HG02678 (cell line): ENCODE measurements at regions not wholly inside any gene's neighbourhood (a gene's known extent, or its start where the extent isn't known, plus 50 kb on each side); places are given as distances from the start of the nearest gene placed in this dataset.

Source experiments
- ATAC-seq: cut with Tn5 transposase; IDR thresholded peaks from one replicate; pipeline ENCODE4 v1.9.1; 2021; ENCODE audit warnings: mild to moderate bottlenecking, moderate library complexity; ENCODE audit not compliant: unreplicated experiment

- ATAC-seq: no peak
Observed at GRCh38 chr5:167555565-167556166, 735.8 kb upstream of the WWC1 start.

DNA sequence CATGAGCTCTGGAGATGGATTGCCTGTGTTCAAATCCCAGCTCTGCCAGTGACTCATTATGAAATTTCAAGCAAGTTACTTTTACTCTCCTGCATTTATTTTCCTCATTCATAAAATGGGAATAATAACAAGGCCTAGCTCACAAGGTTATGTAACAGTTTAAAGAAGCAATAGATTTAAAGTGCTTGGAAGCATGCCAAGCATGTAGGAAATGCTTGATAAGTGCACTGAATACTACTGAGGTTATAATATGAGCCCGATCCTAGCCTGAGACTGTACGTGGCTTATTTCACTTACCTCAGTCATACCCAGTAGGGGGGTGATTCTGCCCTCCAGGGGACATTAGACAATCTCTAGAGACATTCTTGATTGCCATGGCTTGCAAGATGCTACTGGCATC lies 734.1 kb upstream of the WWC1 start:
- no peak for ATAC-seq

- ATAC-seq: no peak
Observed at GRCh38 chr5:167561796-167562195, 729.6 kb upstream of the WWC1 start.

GRCh38 chr5:167564275-167564674 lies 727.2 kb upstream of the WWC1 start:
- no peak for ATAC-seq

DNA sequence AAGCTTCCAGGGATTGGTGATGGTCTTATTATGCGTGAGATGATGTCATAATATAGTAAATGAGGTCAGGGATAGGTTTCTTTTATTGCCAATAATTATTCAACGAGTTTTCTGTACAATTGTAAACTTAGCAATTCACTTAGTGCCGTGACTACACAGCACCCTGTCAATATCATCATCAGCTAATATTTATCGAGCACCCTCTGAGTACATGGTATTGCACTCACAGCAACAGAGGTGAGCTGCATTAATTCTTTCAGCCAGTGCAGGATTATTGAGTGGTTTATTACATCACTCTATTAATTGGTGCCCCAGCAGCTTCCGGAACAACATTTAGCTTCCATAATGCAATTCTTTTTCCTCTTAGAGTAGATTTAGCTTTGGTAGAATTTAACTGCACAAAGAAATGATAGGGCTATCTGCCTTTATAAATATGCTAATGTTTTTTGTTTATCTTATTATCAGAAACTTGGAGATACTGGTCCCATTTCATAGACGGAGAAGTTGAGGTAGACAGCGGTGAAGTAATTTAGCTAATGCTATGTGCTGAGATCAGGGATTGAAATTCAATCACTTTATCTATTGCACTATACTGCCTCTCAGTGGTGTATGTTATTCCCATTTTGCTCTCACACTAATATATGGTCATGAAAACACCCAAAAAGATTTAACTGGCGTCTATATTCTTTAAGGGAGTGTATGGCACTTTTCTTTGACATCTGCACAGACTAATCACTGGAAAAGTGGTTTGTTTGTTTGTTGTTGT lies 726.1 kb upstream of the WWC1 start:
- ATAC-seq: no peak

- no peak for ATAC-seq
Observed at GRCh38 chr5:167570431-167570830, 721.0 kb upstream of the WWC1 start.

- no peak for ATAC-seq
Observed at GRCh38 chr5:167571824-167572223, 719.6 kb upstream of the WWC1 start.

DNA sequence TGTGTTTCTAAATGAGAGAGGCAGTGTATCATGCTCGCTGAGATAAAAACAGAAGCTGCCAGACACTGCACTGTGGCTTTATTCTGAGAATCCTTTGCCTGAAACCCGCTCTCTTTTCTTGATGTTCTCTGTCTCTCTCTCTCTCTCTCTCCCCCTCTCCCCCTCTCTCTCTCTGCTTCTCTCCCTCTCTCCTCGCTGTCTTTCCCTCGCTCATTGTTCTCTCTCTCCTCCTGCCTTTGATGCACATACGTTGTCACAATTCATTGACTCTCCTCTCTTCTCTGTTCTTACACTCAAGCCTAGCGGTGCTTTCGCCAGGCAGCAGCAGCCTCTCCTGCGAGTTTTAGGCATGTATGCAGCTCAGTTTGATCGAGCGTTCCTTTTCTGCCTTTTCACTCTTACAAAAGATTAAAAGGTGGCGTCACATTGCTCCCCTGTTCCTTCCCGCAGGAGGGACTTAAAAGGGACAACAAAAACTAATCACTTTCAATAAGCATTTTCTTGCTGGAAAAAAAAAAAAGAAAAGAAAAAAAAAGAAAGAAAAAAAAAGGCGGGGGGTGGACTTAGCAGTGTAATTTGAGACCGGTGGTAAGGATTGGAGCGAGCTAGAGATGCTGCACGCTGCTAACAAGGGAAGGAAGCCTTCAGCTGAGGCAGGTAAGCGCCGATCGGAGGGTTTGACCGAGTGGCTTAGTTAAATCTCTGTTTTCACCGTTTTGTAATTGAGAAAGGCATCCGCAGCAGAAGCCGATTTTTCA lies 717.9 kb upstream of the WWC1 start:
- no peak for ATAC-seq

- no peak for ATAC-seq
Observed at GRCh38 chr5:167574464-167574863, 717.0 kb upstream of the WWC1 start.

DNA sequence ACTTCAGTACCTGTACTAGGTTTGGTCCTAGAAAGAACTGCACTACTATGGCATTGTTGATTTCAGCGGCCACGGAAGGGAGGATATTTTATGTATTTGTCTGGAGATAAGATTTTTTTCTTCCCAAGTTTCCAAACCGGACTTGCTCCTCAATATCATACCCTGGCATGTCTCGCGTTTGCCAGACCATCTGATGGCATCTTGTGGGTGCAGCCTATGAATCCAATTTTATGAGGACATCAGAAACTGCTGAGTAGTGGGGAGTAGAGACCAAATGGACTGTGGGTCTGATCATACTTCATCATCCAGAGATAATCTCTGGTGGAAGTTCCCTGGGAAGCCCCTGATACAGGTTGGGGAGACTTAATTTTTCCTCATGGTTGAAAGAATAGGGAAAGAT lies 716.1 kb upstream of the WWC1 start:
- ATAC-seq: no peak

GRCh38 chr5:167576126-167576525 lies 715.3 kb upstream of the WWC1 start:
- ATAC-seq: no peak

GRCh38 chr5:167576897-167577296 lies 714.5 kb upstream of the WWC1 start:
- ATAC-seq: no peak

GRCh38 chr5:167577616-167578015 lies 713.8 kb upstream of the WWC1 start:
- no peak for ATAC-seq

GRCh38 chr5:167578977-167579692 lies 712.3 kb upstream of the WWC1 start:
- no peak for ATAC-seq

- ATAC-seq: no peak
Observed at GRCh38 chr5:167579693-167580055, 711.8 kb upstream of the WWC1 start.

- no peak for ATAC-seq
Observed at GRCh38 chr5:167580608-167581007, 710.8 kb upstream of the WWC1 start.

DNA sequence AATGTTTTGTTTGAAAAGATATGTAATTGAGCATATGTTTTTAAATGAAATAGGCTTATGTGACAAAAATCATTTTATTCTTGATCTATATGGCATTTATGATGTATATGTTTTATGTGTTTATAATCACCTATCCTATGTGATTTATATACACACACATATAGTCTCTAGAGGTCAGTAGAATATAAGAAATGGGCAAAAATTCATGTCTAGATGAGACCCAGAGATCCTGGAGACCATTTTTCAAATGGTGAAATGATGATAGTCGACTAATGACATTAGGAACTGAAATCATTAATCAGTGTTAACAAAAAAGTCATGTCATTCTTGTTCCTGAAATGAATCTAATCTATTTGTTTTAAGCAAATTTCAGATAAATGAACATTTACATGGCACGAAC lies 709.2 kb upstream of the WWC1 start:
- ATAC-seq: no peak

- no peak for ATAC-seq
Observed at GRCh38 chr5:167582886-167583285, 708.6 kb upstream of the WWC1 start.

DNA sequence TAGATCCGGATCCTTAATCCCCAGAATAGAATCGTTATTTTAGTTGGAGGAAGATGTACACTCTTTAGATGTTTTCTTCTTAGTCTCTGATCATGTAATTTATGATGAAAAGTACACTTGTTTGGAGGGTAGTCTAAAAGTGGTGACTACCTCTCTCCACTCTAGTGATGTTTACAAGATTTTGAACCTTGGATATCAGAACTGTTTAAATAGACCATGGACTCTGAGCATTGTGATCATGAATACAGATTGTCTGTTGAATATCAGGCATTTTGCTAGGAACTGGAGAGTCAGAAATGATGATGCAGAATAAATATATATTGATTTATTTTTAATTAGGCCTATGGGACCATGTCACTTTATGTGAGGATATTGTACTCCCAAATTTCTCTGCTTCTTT lies 706.3 kb upstream of the WWC1 start:
- no peak for ATAC-seq

GRCh38 chr5:167587772-167588437 lies 703.5 kb upstream of the WWC1 start:
- no peak for ATAC-seq

GRCh38 chr5:167592114-167592513 lies 699.3 kb upstream of the WWC1 start:
- no peak for ATAC-seq
